IPS DF 4.7 (cell line): ENCODE measurements at regions not wholly inside any gene's neighbourhood (a gene's known extent, or its start where the extent isn't known, plus 50 kb on each side); places are given as distances from the start of the nearest gene placed in this dataset.
A peak's percentile ranks its signal among the peaks of the same experiment; 100 is the strongest.
"Not testable (repeated sequence)": the region's sequence is repeated elsewhere in the genome, so short reads cannot be mapped to it uniquely, and the experiment has no call there.

Experiments
- DNase-seq: peaks from one replicate; pipeline ENCODE4 v3.0.0-alpha.2; 2013; ENCODE audit warnings: low spot score; ENCODE audit errors: extremely low read depth

- no peak for DNase-seq
Measured at GRCh38 chr11:81332276-81332675, 1401.4 kb downstream of the FAM181B start.

GRCh38 chr11:81331611-81332235 lies 1401.9 kb downstream of the FAM181B start:
- no peak for DNase-seq

- no peak for DNase-seq
Measured at GRCh38 chr11:81331088-81331487, 1402.6 kb downstream of the FAM181B start.

GRCh38 chr11:81303038-81303664 lies 1430.5 kb downstream of the FAM181B start:
- no peak for DNase-seq

GRCh38 chr11:81301166-81301830 lies 1432.4 kb downstream of the FAM181B start:
- DNase-seq = no peak

GRCh38 chr11:81286959-81287358 lies 1446.7 kb downstream of the FAM181B start:
- no peak for DNase-seq

GRCh38 chr11:81286550-81286949 lies 1447.1 kb downstream of the FAM181B start:
- no peak for DNase-seq

GRCh38 chr11:81280228-81280627 lies 1453.4 kb downstream of the FAM181B start:
- not testable (repeated sequence) for DNase-seq

- no peak for DNase-seq
Measured at GRCh38 chr11:81278991-81279390, 1454.7 kb downstream of the FAM181B start.

- DNase-seq = no peak
Measured at GRCh38 chr11:81270686-81271085, 1463.0 kb downstream of the FAM181B start.

- DNase-seq = no peak
Measured at GRCh38 chr11:81267246-81267645, 1466.4 kb downstream of the FAM181B start.

- DNase-seq = no peak
Measured at GRCh38 chr11:81259471-81259870, 1474.2 kb downstream of the FAM181B start.

GRCh38 chr11:81255895-81256294 lies 1477.8 kb downstream of the FAM181B start:
- no peak for DNase-seq

- no peak for DNase-seq
Measured at GRCh38 chr11:81253244-81253643, 1480.4 kb downstream of the FAM181B start.

GRCh38 chr11:81246941-81247340 lies 1486.7 kb downstream of the FAM181B start:
- no peak for DNase-seq

- no peak for DNase-seq
Measured at GRCh38 chr11:81245791-81246190, 1487.9 kb downstream of the FAM181B start.

GRCh38 chr11:81241672-81242275 lies 1491.9 kb downstream of the FAM181B start:
- no peak for DNase-seq

GRCh38 chr11:81237139-81237538 lies 1496.5 kb downstream of the FAM181B start:
- peak; percentile 22 for DNase-seq

- DNase-seq = not testable (repeated sequence)
Measured at GRCh38 chr11:81227409-81227808, 1506.3 kb downstream of the FAM181B start.

- no peak for DNase-seq
Measured at GRCh38 chr11:81224396-81224795, 1509.3 kb downstream of the FAM181B start.

- DNase-seq = no peak
Measured at GRCh38 chr11:81222491-81222890, 1511.2 kb downstream of the FAM181B start.

- no peak for DNase-seq
Measured at GRCh38 chr11:81220146-81220895, 1513.3 kb downstream of the FAM181B start.
